Neural progenitor cell (in vitro differentiated cells): ENCODE measurements at regions not wholly inside any gene's neighbourhood (a gene's known extent, or its start where the extent isn't known, plus 50 kb on each side); places are given as distances from the start of the nearest gene placed in this dataset.

Experiments
- EZH2phosphoT487 ChIP-seq: fragments of 200-600 bp; sonication (generic); IDR thresholded peaks from 2 replicates; pipeline ENCODE4 v1.6.1; 2017; ENCODE audit warnings: antibody characterized with exemption
- TF ChIP-seq, protein P1 (sequence below): fragments of 200-600 bp; sonication (generic); IDR thresholded peaks from 2 replicates; pipeline ENCODE4 v1.5.1; 2017; ENCODE audit warnings: antibody characterized with exemption, mild to moderate bottlenecking

DNA sequence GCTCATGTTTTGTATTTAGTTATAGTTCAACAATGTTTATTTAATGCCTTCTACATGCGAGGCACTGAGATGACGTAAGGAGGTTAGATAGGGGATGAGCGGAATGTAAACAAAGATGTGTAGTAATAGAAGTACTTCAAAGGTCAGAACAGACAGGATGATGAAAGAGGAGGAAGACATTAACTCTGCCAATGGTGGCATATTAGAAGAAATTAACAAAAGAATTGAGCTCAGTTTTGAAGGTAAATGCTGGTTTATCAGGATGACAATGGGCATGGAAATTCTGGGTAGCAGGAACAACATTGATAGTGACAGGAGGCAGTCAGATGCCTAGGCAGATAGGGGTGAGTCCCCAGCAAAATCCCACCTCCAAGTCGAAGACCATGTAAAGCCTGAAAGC lies 62.3 kb upstream of the PGRMC2 start:
- no peak for TF ChIP-seq EZH2phosphoT487
- TF ChIP-seq, protein P1, sequence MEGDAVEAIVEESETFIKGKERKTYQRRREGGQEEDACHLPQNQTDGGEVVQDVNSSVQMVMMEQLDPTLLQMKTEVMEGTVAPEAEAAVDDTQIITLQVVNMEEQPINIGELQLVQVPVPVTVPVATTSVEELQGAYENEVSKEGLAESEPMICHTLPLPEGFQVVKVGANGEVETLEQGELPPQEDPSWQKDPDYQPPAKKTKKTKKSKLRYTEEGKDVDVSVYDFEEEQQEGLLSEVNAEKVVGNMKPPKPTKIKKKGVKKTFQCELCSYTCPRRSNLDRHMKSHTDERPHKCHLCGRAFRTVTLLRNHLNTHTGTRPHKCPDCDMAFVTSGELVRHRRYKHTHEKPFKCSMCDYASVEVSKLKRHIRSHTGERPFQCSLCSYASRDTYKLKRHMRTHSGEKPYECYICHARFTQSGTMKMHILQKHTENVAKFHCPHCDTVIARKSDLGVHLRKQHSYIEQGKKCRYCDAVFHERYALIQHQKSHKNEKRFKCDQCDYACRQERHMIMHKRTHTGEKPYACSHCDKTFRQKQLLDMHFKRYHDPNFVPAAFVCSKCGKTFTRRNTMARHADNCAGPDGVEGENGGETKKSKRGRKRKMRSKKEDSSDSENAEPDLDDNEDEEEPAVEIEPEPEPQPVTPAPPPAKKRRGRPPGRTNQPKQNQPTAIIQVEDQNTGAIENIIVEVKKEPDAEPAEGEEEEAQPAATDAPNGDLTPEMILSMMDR: no peak
